ENCODE measurements at regions not wholly inside any gene's neighbourhood (a gene's known extent, or its start where the extent isn't known, plus 50 kb on each side); places are given as distances from the start of the nearest gene placed in this dataset.

GRCh38 chrY:17184299-17184698 is 695.7 kb downstream of the CDY2B start:
- Histone ChIP-seq H3K27ac (ENCODE audit: low read depth in 2 of 2, low read length in 2 of 2) (no peak overlapping the region), H3K4me1 (ENCODE audit: control insufficient read depth in 2 of 3, insufficient read depth in 2 of 3, low read depth in 1 of 3, low read length in 3 of 3) (no peaks in the 10 kb centered on the region), H3K27me3 (ENCODE audit: control insufficient read depth, insufficient read depth, low read length) (no peaks in the 10 kb centered on the region), H3K36me3 (ENCODE audit: control insufficient read depth in 2 of 3, insufficient read depth in 3 of 3, low read length in 3 of 3) (no peaks in the 10 kb centered on the region), H3K9ac (ENCODE audit: low read length in 3 of 3) (no peak overlapping the region), H3K9me3 (ENCODE audit: control insufficient read depth in 2 of 3, insufficient read depth in 1 of 3, low read length in 3 of 3) (no peaks in the 10 kb centered on the region), H3K4me3 (ENCODE audit: low read length in 3 of 3) (no peak overlapping the region)
- no peak for TF ChIP-seq CTCF (IDR thresholded peaks at IDR 0.05; ENCODE audit: borderline replicate concordance, extremely low read depth, insufficient read depth)
- no peak for DNase-seq
- FAIRE-seq: no peak
- intact Hi-C loops (cut with DNase I): no loop called here

- intact Hi-C loops (cut with DNase I): no loop called here
- no peak for FAIRE-seq
These were observed 713.1 kb downstream of the CDY2B start for GRCh38 chrY:17166881-17167280.

GRCh38 chrY:17122166-17122565 is 757.9 kb downstream of the CDY2B start:
- no peak for TF ChIP-seq CTCF (IDR thresholded peaks at IDR 0.05; ENCODE audit: borderline replicate concordance, extremely low read depth, insufficient read depth)
- no peak overlapping the region for H3K27ac ChIP-seq (ENCODE audit: low read depth in 2 of 2, low read length in 2 of 2)
- DNase-seq (no peak), FAIRE-seq (no peak)
- no peaks in the 10 kb centered on the region for H3K27me3 ChIP-seq (ENCODE audit: control insufficient read depth, insufficient read depth, low read length)
- no peaks in the 10 kb centered on the region for H3K36me3 ChIP-seq (ENCODE audit: control insufficient read depth in 2 of 3, insufficient read depth in 3 of 3, low read length in 3 of 3)
- H3K4me3 ChIP-seq (ENCODE audit: low read length in 3 of 3): no peak overlapping the region
- no peaks in the 10 kb centered on the region for H3K4me1 ChIP-seq (ENCODE audit: control insufficient read depth in 2 of 3, insufficient read depth in 2 of 3, low read depth in 1 of 3, low read length in 3 of 3)
- H3K9ac ChIP-seq (ENCODE audit: low read length in 3 of 3): no peak overlapping the region
- intact Hi-C loops (cut with DNase I): no loop called here
- no peaks in the 10 kb centered on the region for H3K9me3 ChIP-seq (ENCODE audit: control insufficient read depth in 2 of 3, insufficient read depth in 1 of 3, low read length in 3 of 3)

More at GRCh38 chrY:17166881-17167280, 713.1 kb downstream of the CDY2B start:
- TF ChIP-seq CTCF (IDR thresholded peaks at IDR 0.05; ENCODE audit: borderline replicate concordance, extremely low read depth, insufficient read depth): no peak
- H3K27me3 ChIP-seq (ENCODE audit: control insufficient read depth, insufficient read depth, low read length): no peaks in the 10 kb centered on the region
- H3K27ac ChIP-seq (ENCODE audit: low read depth in 2 of 2, low read length in 2 of 2): no peak overlapping the region
- no peak for DNase-seq
- H3K9ac ChIP-seq (ENCODE audit: low read length in 3 of 3): no peak overlapping the region
- H3K4me1 ChIP-seq (ENCODE audit: control insufficient read depth in 2 of 3, insufficient read depth in 2 of 3, low read depth in 1 of 3, low read length in 3 of 3): no peaks in the 10 kb centered on the region
- H3K9me3 ChIP-seq (ENCODE audit: control insufficient read depth in 2 of 3, insufficient read depth in 1 of 3, low read length in 3 of 3): no peaks in the 10 kb centered on the region
- no peaks in the 10 kb centered on the region for H3K36me3 ChIP-seq (ENCODE audit: control insufficient read depth in 2 of 3, insufficient read depth in 3 of 3, low read length in 3 of 3)
- no peak overlapping the region for H3K4me3 ChIP-seq (ENCODE audit: low read length in 3 of 3)

- DNase-seq: no peak
- Histone ChIP-seq H3K4me3 (ENCODE audit: low read length in 3 of 3) (no peak overlapping the region), H3K27me3 (ENCODE audit: control insufficient read depth, insufficient read depth, low read length) (no peaks in the 10 kb centered on the region), H3K4me1 (ENCODE audit: control insufficient read depth in 2 of 3, insufficient read depth in 2 of 3, low read depth in 1 of 3, low read length in 3 of 3) (no peaks in the 10 kb centered on the region), H3K36me3 (ENCODE audit: control insufficient read depth in 2 of 3, insufficient read depth in 3 of 3, low read length in 3 of 3) (no peaks in the 10 kb centered on the region), H3K27ac (ENCODE audit: low read depth in 2 of 2, low read length in 2 of 2) (no peak overlapping the region), H3K9me3 (ENCODE audit: control insufficient read depth in 2 of 3, insufficient read depth in 1 of 3, low read length in 3 of 3) (peaks cover 0 to 3% (median 0%) of the 10 kb centered on the region in 3 donors), H3K9ac (ENCODE audit: low read length in 3 of 3) (no peak overlapping the region)
- TF ChIP-seq CTCF (IDR thresholded peaks at IDR 0.05; ENCODE audit: borderline replicate concordance, extremely low read depth, insufficient read depth): no peak
- no peak for FAIRE-seq
- intact Hi-C loops (cut with DNase I): no loop called here
These were observed 794.7 kb downstream of the CDY2B start for GRCh38 chrY:17085303-17085702.

All from kidney (tissue), 13 donors.